H9 (cell line): ENCODE measurements at regions not wholly inside any gene's neighbourhood (a gene's known extent, or its start where the extent isn't known, plus 50 kb on each side); places are given as distances from the start of the nearest gene placed in this dataset.

ENCODE experiments used
- DNase-seq: peaks from one replicate; pipeline ENCODE4 v3.0.0-alpha.2; 2017
- H2AFZ ChIP-seq: one replicate; pipeline ENCODE4 v1.6.1; 2013; ENCODE audit warnings: mild to moderate bottlenecking, low read length, control low read depth, moderate library complexity
- H2AK5ac ChIP-seq: 2 replicates; pipeline ENCODE4 v1.6.1; 2013; ENCODE audit warnings: low read length, control low read depth, mixed read lengths; ENCODE audit not compliant: insufficient read length
- H2BK120ac ChIP-seq: one replicate; pipeline ENCODE4 v1.6.1; 2013; ENCODE audit warnings: low read depth, mild to moderate bottlenecking, low read length, control low read depth, inconsistent platforms; ENCODE audit not compliant: poor library complexity, severe bottlenecking
- H2BK12ac ChIP-seq: 2 replicates; pipeline ENCODE4 v1.6.1; 2013; ENCODE audit warnings: low read length, control low read depth, mixed read lengths, low read depth; ENCODE audit not compliant: insufficient read length
- H2BK15ac ChIP-seq: 2 replicates; pipeline ENCODE4 v1.6.1; 2013; ENCODE audit warnings: low read depth, low read length, control low read depth
- H2BK20ac ChIP-seq: one replicate; pipeline ENCODE4 v1.6.1; 2013; ENCODE audit warnings: low read depth, mild to moderate bottlenecking, low read length, control low read depth, inconsistent platforms; ENCODE audit not compliant: poor library complexity, severe bottlenecking
- H2BK5ac ChIP-seq: 2 replicates; pipeline ENCODE4 v1.6.1; 2013; ENCODE audit warnings: low read length, control low read depth, mixed read lengths; ENCODE audit not compliant: insufficient read length
- H3K14ac ChIP-seq: 2 replicates; pipeline ENCODE4 v1.6.1; 2013; ENCODE audit warnings: low read length, control low read depth; ENCODE audit not compliant: insufficient read depth
- H3K18ac ChIP-seq: 2 replicates; pipeline ENCODE4 v1.6.1; 2013; ENCODE audit warnings: low read depth, mild to moderate bottlenecking, mixed read lengths, low read length, control low read depth; ENCODE audit not compliant: insufficient read length
- H3K23ac ChIP-seq: 2 replicates; pipeline ENCODE4 v1.6.1; 2013; ENCODE audit warnings: low read length, control low read depth, mixed read lengths, low read depth; ENCODE audit not compliant: insufficient read length
- H3K23me2 ChIP-seq: 2 replicates; pipeline ENCODE4 v1.6.1; 2013; ENCODE audit warnings: low read depth, mild to moderate bottlenecking, mixed read lengths, low read length, control low read depth; ENCODE audit not compliant: insufficient read length, poor library complexity, severe bottlenecking
- H3K27ac ChIP-seq: 2 replicates; pipeline ENCODE4 v1.5.1; 2013; ENCODE audit warnings: low read length, control low read depth, mixed read lengths, low read depth; ENCODE audit not compliant: insufficient read length
- H3K27me3 ChIP-seq: 2 replicates; pipeline ENCODE4 v1.6.1; 2013; ENCODE audit warnings: low read length, control low read depth, inconsistent platforms; ENCODE audit not compliant: insufficient read depth
- H3K4ac ChIP-seq: 2 replicates; pipeline ENCODE4 v1.6.1; 2013; ENCODE audit warnings: low read depth, mild to moderate bottlenecking, control low read depth, inconsistent platforms, low read length, moderate library complexity
- H3K4me1 ChIP-seq: 2 replicates; pipeline ENCODE4 v1.6.1; 2013; ENCODE audit warnings: low read length, control low read depth, inconsistent platforms; ENCODE audit not compliant: insufficient read depth
- H3K4me2 ChIP-seq: 2 replicates; pipeline ENCODE4 v1.6.1; 2013; ENCODE audit warnings: low read length, control low read depth, mixed read lengths; ENCODE audit not compliant: insufficient read length, insufficient read depth
- H3K56ac ChIP-seq: 2 replicates; pipeline ENCODE4 v1.6.1; 2013; ENCODE audit warnings: low read depth, mild to moderate bottlenecking, mixed read lengths, low read length, control low read depth; ENCODE audit not compliant: insufficient read length
- H3K79me1 ChIP-seq: 2 replicates; pipeline ENCODE4 v1.6.1; 2013; ENCODE audit warnings: low read depth, mild to moderate bottlenecking, moderate library complexity, low read length, control low read depth, inconsistent platforms; ENCODE audit not compliant: insufficient read depth, poor library complexity, severe bottlenecking
- H3K79me2 ChIP-seq: 2 replicates; pipeline ENCODE4 v1.6.1; 2013; ENCODE audit warnings: low read length, control low read depth, inconsistent platforms; ENCODE audit not compliant: insufficient read depth
- H3K9ac ChIP-seq: 2 replicates; pipeline ENCODE4 v1.6.1; 2013; ENCODE audit warnings: low read length, control low read depth, mixed read lengths; ENCODE audit not compliant: insufficient read length; ENCODE audit errors: extremely low read depth
- H3K9me3 ChIP-seq: one replicate; pipeline ENCODE4 v1.6.1; 2013; ENCODE audit warnings: low read depth, low read length, inconsistent platforms; ENCODE audit not compliant: control insufficient read depth
- H3T11ph ChIP-seq: one replicate; pipeline ENCODE4 v1.6.1; 2013; ENCODE audit warnings: mild to moderate bottlenecking, low read length, control low read depth, inconsistent platforms
- H4K20me1 ChIP-seq: one replicate; pipeline ENCODE4 v1.6.1; 2013; ENCODE audit not compliant: control insufficient read depth, insufficient read length, insufficient read depth
- H4K5ac ChIP-seq: 2 replicates; pipeline ENCODE4 v1.6.1; 2013; ENCODE audit warnings: low read depth, mild to moderate bottlenecking, mixed read lengths, low read length, control low read depth; ENCODE audit not compliant: insufficient read length
- H4K8ac ChIP-seq: replicated peaks from 2 replicates; pipeline ENCODE4 v1.6.1; 2013; ENCODE audit warnings: low read length, control low read depth, mixed read lengths, low read depth; ENCODE audit not compliant: insufficient read length
- H4K91ac ChIP-seq: 2 replicates; pipeline ENCODE4 v1.6.1; 2013; ENCODE audit warnings: low read depth, mild to moderate bottlenecking, moderate library complexity, mixed read lengths, low read length, control low read depth; ENCODE audit not compliant: insufficient read length
- H3K27ac Mint-ChIP-seq, 3 experiments: 2 replicates in 2 of 3; 3 replicates in 1 of 3; pipeline ENCODE4 v1.8.0; 2020 to 2021; ENCODE audit warnings: mixed read lengths in 3 of 3, mild to moderate bottlenecking in 1 of 3, moderate library complexity in 1 of 3
- H3K27me3 Mint-ChIP-seq: 2 replicates; pipeline ENCODE4 v1.8.0; 2021; ENCODE audit warnings: low read depth, mild to moderate bottlenecking, moderate library complexity, mixed read lengths
- H3K36me3 Mint-ChIP-seq, 3 experiments: 2 replicates in 2 of 3; 3 replicates in 1 of 3; pipeline ENCODE4 v1.8.0; 2020 to 2021; ENCODE audit warnings: low read depth in 3 of 3, mixed read lengths in 3 of 3; ENCODE audit not compliant: insufficient read depth in 1 of 3
- H3K4me1 Mint-ChIP-seq, 2 experiments: 2 replicates each; pipeline ENCODE4 v1.8.0; 2020; ENCODE audit warnings: mixed read lengths in 2 of 2
- H3K4me3 Mint-ChIP-seq, 2 experiments: 2 replicates in 1 of 2; 3 replicates in 1 of 2; pipeline ENCODE4 v1.8.0; 2020 to 2021; ENCODE audit warnings: mild to moderate bottlenecking in 2 of 2, mixed read lengths in 2 of 2, moderate library complexity in 1 of 2
- H3K9me3 Mint-ChIP-seq, 2 experiments: 2 replicates in 1 of 2; 3 replicates in 1 of 2; pipeline ENCODE4 v1.8.0; 2020; ENCODE audit warnings: mild to moderate bottlenecking in 2 of 2, mixed read lengths in 2 of 2, moderate library complexity in 1 of 2
- CTCF ChIP-seq: fragments of 200-600 bp; sonication (generic); conservative IDR thresholded peaks from 3 replicates; pipeline ENCODE4 v1.8.0; 2021; ENCODE audit warnings: antibody characterized with exemption, mild to moderate bottlenecking
- WGBS: extraction: QIAGEN DNeasy Blood & Tissue Kit; methylation state at CpG from one replicate; pipeline ENCODE4 v1.1.7; 2013; ENCODE audit warnings: missing lambda C conversion rate, low lambda C conversion rate, mixed read lengths; ENCODE audit not compliant: insufficient read length; ENCODE audit errors: extremely low coverage; 5-methylcytosine and 5-hydroxymethylcytosine counted together

DNA sequence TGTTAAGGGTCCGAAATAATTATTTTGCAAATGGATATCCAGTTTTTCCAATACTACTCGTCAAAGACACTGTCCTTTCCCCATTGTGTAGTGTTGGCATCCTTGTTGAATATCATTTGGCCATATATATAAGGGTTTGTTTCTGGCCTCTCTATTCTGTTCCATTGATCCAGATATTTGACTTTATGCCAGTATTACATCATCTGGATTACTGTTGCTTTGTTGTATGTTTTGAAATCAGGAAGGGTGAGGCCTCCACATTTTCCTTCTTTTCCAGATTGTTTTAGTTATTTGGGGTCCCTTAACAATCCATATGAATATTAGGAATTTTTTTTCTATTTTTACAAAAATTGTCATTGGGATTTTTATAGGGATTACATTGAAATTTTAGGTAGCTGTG lies 244.1 kb downstream of the GPD2 start:
- H3K27ac Mint-ChIP-seq = no peak overlapping the region
- no peak for TF ChIP-seq CTCF
- Histone ChIP-seq H3K9me3 (no peaks in the 10 kb centered on the region), H2BK15ac (no peak overlapping the region), H4K20me1 (no peaks in the 10 kb centered on the region), H4K5ac (no peak overlapping the region), H3K9ac (no peak overlapping the region), H3K18ac (no peak overlapping the region), H3K56ac (no peak overlapping the region), H3K23ac (no peak overlapping the region), H3K14ac (no peak overlapping the region), H3K79me2 (no peaks in the 10 kb centered on the region), H3K27ac (no peak overlapping the region), H3K27me3 (no peaks in the 10 kb centered on the region), H2BK120ac (no peak overlapping the region), H3K23me2 (no peaks in the 10 kb centered on the region), H4K8ac (no peak overlapping the region), H2AFZ (no peak overlapping the region), H4K91ac (no peak overlapping the region), H2BK20ac (no peak overlapping the region), H3K4me2 (no peak overlapping the region), H3K4ac (no peak overlapping the region), H3T11ph (no peak overlapping the region), H2BK12ac (no peak overlapping the region), H2AK5ac (no peak overlapping the region), H2BK5ac (no peak overlapping the region), H3K79me1 (no peaks in the 10 kb centered on the region), H3K4me1 (no peaks in the 10 kb centered on the region)
- H3K9me3 Mint-ChIP-seq = no peaks in the 10 kb centered on the region
- H3K4me3 Mint-ChIP-seq = no peak overlapping the region
- H3K27me3 Mint-ChIP-seq = no peaks in the 10 kb centered on the region
- whole genome bisulfite sequencing = no CpG with 5 or more reads among the region's 2 CpGs
- no peaks in the 10 kb centered on the region for H3K36me3 Mint-ChIP-seq
- peaks cover 7% of the 10 kb centered on the region in 2 experiments for H3K4me1 Mint-ChIP-seq
- DNase-seq = no peak
